Mesendoderm (in vitro differentiated cells): ENCODE measurements at regions not wholly inside any gene's neighbourhood (a gene's known extent, or its start where the extent isn't known, plus 50 kb on each side); places are given as distances from the start of the nearest gene placed in this dataset.

Experiments
- DNase-seq: peaks from one replicate; pipeline ENCODE4 v3.0.0; 2013
- H2AK5ac ChIP-seq: 2 replicates; pipeline ENCODE4 v1.6.1; 2013; ENCODE audit warnings: low read length, inconsistent platforms
- H2BK120ac ChIP-seq: 2 replicates; pipeline ENCODE4 v1.6.1; 2013; ENCODE audit warnings: low read depth, mild to moderate bottlenecking, low read length, moderate library complexity, mixed read lengths
- H2BK15ac ChIP-seq: replicated peaks from 2 replicates; pipeline ENCODE4 v1.6.1; 2013; ENCODE audit warnings: low read depth, mild to moderate bottlenecking, moderate library complexity
- H2BK5ac ChIP-seq: 2 replicates; pipeline ENCODE4 v1.6.1; 2013; ENCODE audit warnings: low read length, inconsistent platforms
- H3K18ac ChIP-seq: 2 replicates; pipeline ENCODE4 v1.6.1; 2013; ENCODE audit warnings: mild to moderate bottlenecking, low read length, mixed read lengths
- H3K23ac ChIP-seq: one replicate; pipeline ENCODE4 v1.6.1; 2013; ENCODE audit warnings: low read length
- H3K27ac ChIP-seq: 2 replicates; pipeline ENCODE4 v1.5.1; 2013; ENCODE audit warnings: low read depth, mild to moderate bottlenecking, inconsistent platforms, low read length, moderate library complexity
- H3K27me3 ChIP-seq: 2 replicates; pipeline ENCODE4 v1.6.1; 2013; ENCODE audit warnings: low read length, control low read depth, mild to moderate bottlenecking, inconsistent platforms; ENCODE audit not compliant: insufficient read depth, poor library complexity
- H3K36me3 ChIP-seq: 2 replicates; pipeline ENCODE4 v1.6.1; 2013; ENCODE audit warnings: low read length, inconsistent platforms; ENCODE audit not compliant: control insufficient read depth, insufficient read depth
- H3K4ac ChIP-seq: one replicate; pipeline ENCODE4 v1.6.1; 2013; ENCODE audit warnings: low read depth, mild to moderate bottlenecking, low read length, moderate library complexity
- H3K4me1 ChIP-seq: 2 replicates; pipeline ENCODE4 v1.6.1; 2013; ENCODE audit warnings: low read depth, low read length, inconsistent platforms; ENCODE audit not compliant: control insufficient read depth
- H3K4me2 ChIP-seq: 2 replicates; pipeline ENCODE4 v1.6.1; 2013; ENCODE audit warnings: low read length
- H3K4me3 ChIP-seq: 2 replicates; pipeline ENCODE4 v1.5.1; 2013; ENCODE audit warnings: mild to moderate bottlenecking, low read length
- H3K56ac ChIP-seq: one replicate; pipeline ENCODE4 v1.6.1; 2013; ENCODE audit warnings: low read length
- H3K79me1 ChIP-seq: 2 replicates; pipeline ENCODE4 v1.6.1; 2013; ENCODE audit warnings: low read length, inconsistent platforms
- H3K79me2 ChIP-seq: 2 replicates; pipeline ENCODE4 v1.6.1; 2013; ENCODE audit warnings: mild to moderate bottlenecking, low read length; ENCODE audit not compliant: control insufficient read depth, insufficient read depth
- H3K9ac ChIP-seq: 2 replicates; pipeline ENCODE4 v1.6.1; 2013; ENCODE audit warnings: low read length, inconsistent platforms
- H4K5ac ChIP-seq: one replicate; pipeline ENCODE4 v1.6.1; 2013; ENCODE audit warnings: low read length
- H4K8ac ChIP-seq: one replicate; pipeline ENCODE4 v1.6.1; 2013; ENCODE audit warnings: low read depth, mild to moderate bottlenecking, control low read depth, low read length, moderate library complexity
- WGBS: extraction: QIAGEN DNeasy Blood & Tissue Kit; methylation state at CpG from one replicate; pipeline ENCODE4 v1.1.7; 2013; ENCODE audit warnings: low lambda C conversion rate, missing lambda C conversion rate; ENCODE audit not compliant: insufficient coverage; ENCODE audit errors: extremely low coverage; 5-methylcytosine and 5-hydroxymethylcytosine counted together

GRCh38 chr6:156617941-156618340, 159.2 kb upstream of the ARID1B start:
- no peak overlapping the region for H2BK15ac ChIP-seq
- H2BK120ac ChIP-seq: no peak overlapping the region
- no peak overlapping the region for H4K8ac ChIP-seq
- no CpG with 5 or more reads among the region's 3 CpGs for WGBS
- no peak overlapping the region for H3K56ac ChIP-seq
- no peak overlapping the region for H3K4me2 ChIP-seq
- H3K4me1 ChIP-seq: no peaks in the 10 kb centered on the region
- no peak overlapping the region for H2BK5ac ChIP-seq
- no peak overlapping the region for H3K4me3 ChIP-seq
- no peaks in the 10 kb centered on the region for H3K79me2 ChIP-seq
- H3K23ac ChIP-seq: no peak overlapping the region
- H3K27ac ChIP-seq: no peak overlapping the region
- H3K27me3 ChIP-seq: no peaks in the 10 kb centered on the region
- H3K79me1 ChIP-seq: no peaks in the 10 kb centered on the region
- no peak overlapping the region for H3K4ac ChIP-seq
- H4K5ac ChIP-seq: no peak overlapping the region
- no peak for DNase-seq
- H3K9ac ChIP-seq: no peak overlapping the region
- no peaks in the 10 kb centered on the region for H3K36me3 ChIP-seq
- H3K18ac ChIP-seq: no peak overlapping the region
- no peak overlapping the region for H2AK5ac ChIP-seq

- Histone ChIP-seq H3K27me3 (no peaks in the 10 kb centered on the region), H3K23ac (no peak overlapping the region), H3K9ac (no peak overlapping the region), H2BK5ac (no peak overlapping the region), H3K4ac (no peak overlapping the region), H2BK15ac (no peak overlapping the region), H3K79me1 (no peaks in the 10 kb centered on the region), H4K5ac (no peak overlapping the region), H3K4me3 (no peak overlapping the region), H3K36me3 (no peaks in the 10 kb centered on the region), H3K4me2 (no peak overlapping the region), H3K79me2 (no peaks in the 10 kb centered on the region), H3K4me1 (no peaks in the 10 kb centered on the region), H3K27ac (no peak overlapping the region), H3K56ac (no peak overlapping the region), H4K8ac (no peak overlapping the region), H3K18ac (no peak overlapping the region), H2BK120ac (no peak overlapping the region), H2AK5ac (no peak overlapping the region)
- no CpG with 5 or more reads among the region's 10 CpGs for WGBS
- DNase-seq: no peak
These were observed 159.8 kb upstream of the ARID1B start for GRCh38 chr6:156617376-156617775.

GRCh38 chr6:156616495-156616894, 160.7 kb upstream of the ARID1B start:
- Histone ChIP-seq H3K36me3 (no peaks in the 10 kb centered on the region), H4K5ac (no peak overlapping the region), H3K4me1 (no peaks in the 10 kb centered on the region), H3K79me1 (no peaks in the 10 kb centered on the region), H3K27me3 (no peaks in the 10 kb centered on the region), H3K79me2 (no peaks in the 10 kb centered on the region), H4K8ac (no peak overlapping the region), H3K4me2 (no peak overlapping the region), H3K56ac (no peak overlapping the region), H2BK120ac (no peak overlapping the region), H3K4me3 (no peak overlapping the region), H3K27ac (no peak overlapping the region), H2BK15ac (no peak overlapping the region), H2AK5ac (no peak overlapping the region), H3K4ac (no peak overlapping the region), H2BK5ac (no peak overlapping the region), H3K23ac (no peak overlapping the region), H3K9ac (no peak overlapping the region), H3K18ac (no peak overlapping the region)
- DNase-seq: no peak
- WGBS: no CpG with 5 or more reads among the region's 1 CpG

GRCh38 chr6:156613996-156614395, 163.2 kb upstream of the ARID1B start:
- Histone ChIP-seq H3K9ac (no peak overlapping the region), H3K4me2 (no peak overlapping the region), H4K8ac (no peak overlapping the region), H3K27ac (no peak overlapping the region), H4K5ac (no peak overlapping the region), H2BK15ac (no peak overlapping the region), H3K79me1 (no peaks in the 10 kb centered on the region), H3K79me2 (no peaks in the 10 kb centered on the region), H3K4me3 (no peak overlapping the region), H2BK5ac (no peak overlapping the region), H3K23ac (no peak overlapping the region), H3K56ac (no peak overlapping the region), H2AK5ac (no peak overlapping the region), H2BK120ac (no peak overlapping the region), H3K4me1 (no peaks in the 10 kb centered on the region), H3K4ac (no peak overlapping the region), H3K18ac (no peak overlapping the region), H3K36me3 (no peaks in the 10 kb centered on the region), H3K27me3 (no peaks in the 10 kb centered on the region)
- WGBS: no CpG with 5 or more reads among the region's 1 CpG
- DNase-seq: no peak

- no peak overlapping the region for H2BK120ac ChIP-seq
- no peak overlapping the region for H3K4me2 ChIP-seq
- no peak overlapping the region for H2BK15ac ChIP-seq
- H3K56ac ChIP-seq: no peak overlapping the region
- H4K8ac ChIP-seq: no peak overlapping the region
- H3K9ac ChIP-seq: no peak overlapping the region
- no peak overlapping the region for H3K18ac ChIP-seq
- no peaks in the 10 kb centered on the region for H3K4me1 ChIP-seq
- no peaks in the 10 kb centered on the region for H3K79me1 ChIP-seq
- no peak overlapping the region for H3K4ac ChIP-seq
- no peak for DNase-seq
- no peaks in the 10 kb centered on the region for H3K27me3 ChIP-seq
- no peak overlapping the region for H4K5ac ChIP-seq
- no peak overlapping the region for H2BK5ac ChIP-seq
- H3K36me3 ChIP-seq: no peaks in the 10 kb centered on the region
- no peaks in the 10 kb centered on the region for H3K79me2 ChIP-seq
- H2AK5ac ChIP-seq: no peak overlapping the region
- no peak overlapping the region for H3K4me3 ChIP-seq
- no peak overlapping the region for H3K27ac ChIP-seq
- no peak overlapping the region for H3K23ac ChIP-seq
These were observed 164.8 kb upstream of the ARID1B start for GRCh38 chr6:156612361-156612760.

GRCh38 chr6:156602066-156602385, 175.2 kb upstream of the ARID1B start:
- Histone ChIP-seq H3K27ac (no peak overlapping the region), H4K5ac (no peak overlapping the region), H3K79me1 (no peaks in the 10 kb centered on the region), H3K9ac (no peak overlapping the region), H3K4me1 (no peaks in the 10 kb centered on the region), H3K23ac (no peak overlapping the region), H3K4me2 (no peak overlapping the region), H3K79me2 (no peaks in the 10 kb centered on the region), H4K8ac (no peak overlapping the region), H3K36me3 (no peaks in the 10 kb centered on the region), H2BK120ac (no peak overlapping the region), H2BK5ac (no peak overlapping the region), H3K56ac (no peak overlapping the region), H3K27me3 (no peaks in the 10 kb centered on the region), H2BK15ac (no peak overlapping the region), H3K4me3 (no peak overlapping the region), H3K4ac (no peak overlapping the region), H3K18ac (no peak overlapping the region), H2AK5ac (no peak overlapping the region)
- WGBS: no CpG with 5 or more reads among the region's 7 CpGs
- DNase-seq: no peak
